GM23338 (cell line): ENCODE measurements at regions not wholly inside any gene's neighbourhood (a gene's known extent, or its start where the extent isn't known, plus 50 kb on each side); places are given as distances from the start of the nearest gene placed in this dataset.

ENCODE experiments used
- CREB1 ChIP-seq: fragments of 250-450 bp; sonication (Bioruptor Pico); IDR thresholded peaks from 2 replicates; pipeline ENCODE4 v1.5.0; 2020; ENCODE audit warnings: low read depth, mild to moderate bottlenecking, moderate library complexity
- EZH2 ChIP-seq: fragments of 200-600 bp; sonication (generic); IDR thresholded peaks from one replicate; pipeline ENCODE4 v1.8.0; 2017; ENCODE audit warnings: antibody characterized with exemption, mild to moderate bottlenecking, low read depth; ENCODE audit not compliant: unreplicated experiment
- EZH2phosphoT487 ChIP-seq: fragments of 200-600 bp; sonication (generic); IDR thresholded peaks from one replicate; pipeline ENCODE4 v1.8.1; 2018; ENCODE audit warnings: antibody characterized with exemption; ENCODE audit not compliant: unreplicated experiment
- JUNB ChIP-seq: IDR thresholded peaks from one replicate; pipeline ENCODE4 v1.6.1; 2016; ENCODE audit warnings: antibody characterized with exemption; ENCODE audit not compliant: unreplicated experiment
- NANOG ChIP-seq: IDR thresholded peaks from 2 replicates; pipeline ENCODE4 v1.6.1; 2016; ENCODE audit warnings: antibody characterized with exemption, borderline replicate concordance
- POLR2AphosphoS5 ChIP-seq: IDR thresholded peaks from 2 replicates; pipeline ENCODE4 v1.6.1; 2016; ENCODE audit warnings: antibody characterized with exemption, low read depth
- STAT1 ChIP-seq: IDR thresholded peaks from one replicate; pipeline ENCODE4 v1.6.1; 2016; ENCODE audit warnings: antibody characterized with exemption; ENCODE audit not compliant: unreplicated experiment
- ZNF114 ChIP-seq: fragments of 250-450 bp; sonication (Bioruptor Pico); IDR thresholded peaks from 2 replicates; pipeline ENCODE4 v1.5.0; 2020; ENCODE audit warnings: mild to moderate bottlenecking, moderate library complexity
- ZNF331 ChIP-seq: fragments of 250-450 bp; sonication (Bioruptor Pico); IDR thresholded peaks from 2 replicates; pipeline ENCODE4 v1.5.0; 2020; ENCODE audit warnings: low read depth, mild to moderate bottlenecking, moderate library complexity
- TF ChIP-seq, protein P1 (sequence below), 2 experiments: fragments of 200-600 bp in 1 of 2; sonication (generic) in 1 of 2; conservative IDR thresholded peaks; 2 replicates each; pipeline versions ENCODE4 v1.5.1 to v1.6.1; 2016 to 2017; ENCODE audit warnings: antibody characterized with exemption in 2 of 2, low read depth in 2 of 2, mild to moderate bottlenecking in 2 of 2, moderate library complexity in 1 of 2
- TF ChIP-seq, protein P2 (sequence below): IDR thresholded peaks from one replicate; pipeline ENCODE4 v1.6.1; 2018; ENCODE audit warnings: antibody characterized with exemption; ENCODE audit not compliant: unreplicated experiment
- TF ChIP-seq, protein P3 (sequence below): IDR thresholded peaks from 2 replicates; pipeline ENCODE4 v1.6.1; 2016; ENCODE audit warnings: antibody characterized with exemption
- TF ChIP-seq, protein P4 (sequence below): fragments of 250-450 bp; sonication (Bioruptor Pico); IDR thresholded peaks from 2 replicates; pipeline ENCODE4 v1.5.0; 2020; ENCODE audit warnings: mild to moderate bottlenecking, moderate library complexity

DNA sequence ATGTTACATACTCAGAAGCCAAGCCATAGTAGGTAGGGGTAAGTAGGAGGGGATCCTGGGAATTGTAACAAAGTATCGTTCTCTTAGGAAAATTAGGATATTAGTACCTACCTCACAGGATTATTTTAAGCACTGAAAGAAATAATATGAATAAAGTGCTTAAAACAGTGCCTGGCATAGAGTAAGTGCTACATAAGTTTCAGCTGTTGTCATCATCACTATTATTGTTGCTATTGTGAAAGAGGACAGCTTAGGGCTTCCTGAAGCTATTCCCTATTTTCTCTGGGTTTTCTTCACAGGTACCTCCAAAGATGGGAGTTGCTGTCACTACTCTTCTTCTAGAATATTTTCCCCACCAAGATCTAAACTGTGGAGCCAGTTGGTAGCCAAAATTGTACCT, 443.7 kb upstream of the FGF16 start:
- TF ChIP-seq POLR2AphosphoS5 (no peak), EZH2 (no peak), JUNB (no peak), STAT1 (no peak), CREB1 (CRISPR knock-in tag) (no peak), EZH2phosphoT487 (no peak), NANOG (no peak), ZNF331 (CRISPR knock-in tag) (no peak), ZNF114 (CRISPR knock-in tag) (no peak)
- TF ChIP-seq, protein P1, sequence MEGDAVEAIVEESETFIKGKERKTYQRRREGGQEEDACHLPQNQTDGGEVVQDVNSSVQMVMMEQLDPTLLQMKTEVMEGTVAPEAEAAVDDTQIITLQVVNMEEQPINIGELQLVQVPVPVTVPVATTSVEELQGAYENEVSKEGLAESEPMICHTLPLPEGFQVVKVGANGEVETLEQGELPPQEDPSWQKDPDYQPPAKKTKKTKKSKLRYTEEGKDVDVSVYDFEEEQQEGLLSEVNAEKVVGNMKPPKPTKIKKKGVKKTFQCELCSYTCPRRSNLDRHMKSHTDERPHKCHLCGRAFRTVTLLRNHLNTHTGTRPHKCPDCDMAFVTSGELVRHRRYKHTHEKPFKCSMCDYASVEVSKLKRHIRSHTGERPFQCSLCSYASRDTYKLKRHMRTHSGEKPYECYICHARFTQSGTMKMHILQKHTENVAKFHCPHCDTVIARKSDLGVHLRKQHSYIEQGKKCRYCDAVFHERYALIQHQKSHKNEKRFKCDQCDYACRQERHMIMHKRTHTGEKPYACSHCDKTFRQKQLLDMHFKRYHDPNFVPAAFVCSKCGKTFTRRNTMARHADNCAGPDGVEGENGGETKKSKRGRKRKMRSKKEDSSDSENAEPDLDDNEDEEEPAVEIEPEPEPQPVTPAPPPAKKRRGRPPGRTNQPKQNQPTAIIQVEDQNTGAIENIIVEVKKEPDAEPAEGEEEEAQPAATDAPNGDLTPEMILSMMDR (conservative IDR thresholded peaks at IDR 0.05; ENCODE audit: low read depth in 2 of 2), result no peak
- TF ChIP-seq, protein P2, sequence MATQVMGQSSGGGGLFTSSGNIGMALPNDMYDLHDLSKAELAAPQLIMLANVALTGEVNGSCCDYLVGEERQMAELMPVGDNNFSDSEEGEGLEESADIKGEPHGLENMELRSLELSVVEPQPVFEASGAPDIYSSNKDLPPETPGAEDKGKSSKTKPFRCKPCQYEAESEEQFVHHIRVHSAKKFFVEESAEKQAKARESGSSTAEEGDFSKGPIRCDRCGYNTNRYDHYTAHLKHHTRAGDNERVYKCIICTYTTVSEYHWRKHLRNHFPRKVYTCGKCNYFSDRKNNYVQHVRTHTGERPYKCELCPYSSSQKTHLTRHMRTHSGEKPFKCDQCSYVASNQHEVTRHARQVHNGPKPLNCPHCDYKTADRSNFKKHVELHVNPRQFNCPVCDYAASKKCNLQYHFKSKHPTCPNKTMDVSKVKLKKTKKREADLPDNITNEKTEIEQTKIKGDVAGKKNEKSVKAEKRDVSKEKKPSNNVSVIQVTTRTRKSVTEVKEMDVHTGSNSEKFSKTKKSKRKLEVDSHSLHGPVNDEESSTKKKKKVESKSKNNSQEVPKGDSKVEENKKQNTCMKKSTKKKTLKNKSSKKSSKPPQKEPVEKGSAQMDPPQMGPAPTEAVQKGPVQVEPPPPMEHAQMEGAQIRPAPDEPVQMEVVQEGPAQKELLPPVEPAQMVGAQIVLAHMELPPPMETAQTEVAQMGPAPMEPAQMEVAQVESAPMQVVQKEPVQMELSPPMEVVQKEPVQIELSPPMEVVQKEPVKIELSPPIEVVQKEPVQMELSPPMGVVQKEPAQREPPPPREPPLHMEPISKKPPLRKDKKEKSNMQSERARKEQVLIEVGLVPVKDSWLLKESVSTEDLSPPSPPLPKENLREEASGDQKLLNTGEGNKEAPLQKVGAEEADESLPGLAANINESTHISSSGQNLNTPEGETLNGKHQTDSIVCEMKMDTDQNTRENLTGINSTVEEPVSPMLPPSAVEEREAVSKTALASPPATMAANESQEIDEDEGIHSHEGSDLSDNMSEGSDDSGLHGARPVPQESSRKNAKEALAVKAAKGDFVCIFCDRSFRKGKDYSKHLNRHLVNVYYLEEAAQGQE, result no peak
- TF ChIP-seq, protein P3, sequence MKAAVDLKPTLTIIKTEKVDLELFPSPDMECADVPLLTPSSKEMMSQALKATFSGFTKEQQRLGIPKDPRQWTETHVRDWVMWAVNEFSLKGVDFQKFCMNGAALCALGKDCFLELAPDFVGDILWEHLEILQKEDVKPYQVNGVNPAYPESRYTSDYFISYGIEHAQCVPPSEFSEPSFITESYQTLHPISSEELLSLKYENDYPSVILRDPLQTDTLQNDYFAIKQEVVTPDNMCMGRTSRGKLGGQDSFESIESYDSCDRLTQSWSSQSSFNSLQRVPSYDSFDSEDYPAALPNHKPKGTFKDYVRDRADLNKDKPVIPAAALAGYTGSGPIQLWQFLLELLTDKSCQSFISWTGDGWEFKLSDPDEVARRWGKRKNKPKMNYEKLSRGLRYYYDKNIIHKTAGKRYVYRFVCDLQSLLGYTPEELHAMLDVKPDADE, result no peak
- TF ChIP-seq, protein P4, sequence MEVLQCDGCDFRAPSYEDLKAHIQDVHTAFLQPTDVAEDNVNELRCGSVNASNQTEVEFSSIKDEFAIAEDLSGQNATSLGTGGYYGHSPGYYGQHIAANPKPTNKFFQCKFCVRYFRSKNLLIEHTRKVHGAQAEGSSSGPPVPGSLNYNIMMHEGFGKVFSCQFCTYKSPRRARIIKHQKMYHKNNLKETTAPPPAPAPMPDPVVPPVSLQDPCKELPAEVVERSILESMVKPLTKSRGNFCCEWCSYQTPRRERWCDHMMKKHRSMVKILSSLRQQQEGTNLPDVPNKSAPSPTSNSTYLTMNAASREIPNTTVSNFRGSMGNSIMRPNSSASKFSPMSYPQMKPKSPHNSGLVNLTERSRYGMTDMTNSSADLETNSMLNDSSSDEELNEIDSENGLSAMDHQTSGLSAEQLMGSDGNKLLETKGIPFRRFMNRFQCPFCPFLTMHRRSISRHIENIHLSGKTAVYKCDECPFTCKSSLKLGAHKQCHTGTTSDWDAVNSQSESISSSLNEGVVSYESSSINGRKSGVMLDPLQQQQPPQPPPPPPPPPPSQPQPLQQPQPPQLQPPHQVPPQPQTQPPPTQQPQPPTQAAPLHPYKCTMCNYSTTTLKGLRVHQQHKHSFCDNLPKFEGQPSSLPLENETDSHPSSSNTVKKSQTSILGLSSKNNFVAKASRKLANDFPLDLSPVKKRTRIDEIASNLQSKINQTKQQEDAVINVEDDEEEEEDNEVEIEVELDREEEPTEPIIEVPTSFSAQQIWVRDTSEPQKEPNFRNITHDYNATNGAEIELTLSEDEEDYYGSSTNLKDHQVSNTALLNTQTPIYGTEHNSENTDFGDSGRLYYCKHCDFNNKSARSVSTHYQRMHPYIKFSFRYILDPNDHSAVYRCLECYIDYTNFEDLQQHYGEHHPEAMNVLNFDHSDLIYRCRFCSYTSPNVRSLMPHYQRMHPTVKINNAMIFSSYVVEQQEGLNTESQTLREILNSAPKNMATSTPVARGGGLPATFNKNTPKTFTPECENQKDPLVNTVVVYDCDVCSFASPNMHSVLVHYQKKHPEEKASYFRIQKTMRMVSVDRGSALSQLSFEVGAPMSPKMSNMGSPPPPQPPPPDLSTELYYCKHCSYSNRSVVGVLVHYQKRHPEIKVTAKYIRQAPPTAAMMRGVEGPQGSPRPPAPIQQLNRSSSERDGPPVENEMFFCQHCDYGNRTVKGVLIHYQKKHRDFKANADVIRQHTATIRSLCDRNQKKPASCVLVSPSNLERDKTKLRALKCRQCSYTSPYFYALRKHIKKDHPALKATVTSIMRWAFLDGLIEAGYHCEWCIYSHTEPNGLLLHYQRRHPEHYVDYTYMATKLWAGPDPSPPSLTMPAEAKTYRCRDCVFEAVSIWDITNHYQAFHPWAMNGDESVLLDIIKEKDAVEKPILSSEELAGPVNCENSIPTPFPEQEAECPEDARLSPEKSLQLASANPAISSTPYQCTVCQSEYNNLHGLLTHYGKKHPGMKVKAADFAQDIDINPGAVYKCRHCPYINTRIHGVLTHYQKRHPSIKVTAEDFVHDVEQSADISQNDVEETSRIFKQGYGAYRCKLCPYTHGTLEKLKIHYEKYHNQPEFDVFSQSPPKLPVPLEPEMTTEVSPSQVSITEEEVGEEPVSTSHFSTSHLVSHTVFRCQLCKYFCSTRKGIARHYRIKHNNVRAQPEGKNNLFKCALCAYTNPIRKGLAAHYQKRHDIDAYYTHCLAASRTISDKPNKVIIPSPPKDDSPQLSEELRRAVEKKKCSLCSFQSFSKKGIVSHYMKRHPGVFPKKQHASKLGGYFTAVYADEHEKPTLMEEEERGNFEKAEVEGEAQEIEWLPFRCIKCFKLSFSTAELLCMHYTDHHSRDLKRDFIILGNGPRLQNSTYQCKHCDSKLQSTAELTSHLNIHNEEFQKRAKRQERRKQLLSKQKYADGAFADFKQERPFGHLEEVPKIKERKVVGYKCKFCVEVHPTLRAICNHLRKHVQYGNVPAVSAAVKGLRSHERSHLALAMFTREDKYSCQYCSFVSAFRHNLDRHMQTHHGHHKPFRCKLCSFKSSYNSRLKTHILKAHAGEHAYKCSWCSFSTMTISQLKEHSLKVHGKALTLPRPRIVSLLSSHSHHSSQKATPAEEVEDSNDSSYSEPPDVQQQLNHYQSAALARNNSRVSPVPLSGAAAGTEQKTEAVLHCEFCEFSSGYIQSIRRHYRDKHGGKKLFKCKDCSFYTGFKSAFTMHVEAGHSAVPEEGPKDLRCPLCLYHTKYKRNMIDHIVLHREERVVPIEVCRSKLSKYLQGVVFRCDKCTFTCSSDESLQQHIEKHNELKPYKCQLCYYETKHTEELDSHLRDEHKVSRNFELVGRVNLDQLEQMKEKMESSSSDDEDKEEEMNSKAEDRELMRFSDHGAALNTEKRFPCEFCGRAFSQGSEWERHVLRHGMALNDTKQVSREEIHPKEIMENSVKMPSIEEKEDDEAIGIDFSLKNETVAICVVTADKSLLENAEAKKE (CRISPR knock-in tag), result no peak
